ENCODE measurements at regions not wholly inside any gene's neighbourhood (a gene's known extent, or its start where the extent isn't known, plus 50 kb on each side); places are given as distances from the start of the nearest gene placed in this dataset.
"Not testable (repeated sequence)": the region's sequence is repeated elsewhere in the genome, so short reads cannot be mapped to it uniquely, and the experiment has no call there.

DNA sequence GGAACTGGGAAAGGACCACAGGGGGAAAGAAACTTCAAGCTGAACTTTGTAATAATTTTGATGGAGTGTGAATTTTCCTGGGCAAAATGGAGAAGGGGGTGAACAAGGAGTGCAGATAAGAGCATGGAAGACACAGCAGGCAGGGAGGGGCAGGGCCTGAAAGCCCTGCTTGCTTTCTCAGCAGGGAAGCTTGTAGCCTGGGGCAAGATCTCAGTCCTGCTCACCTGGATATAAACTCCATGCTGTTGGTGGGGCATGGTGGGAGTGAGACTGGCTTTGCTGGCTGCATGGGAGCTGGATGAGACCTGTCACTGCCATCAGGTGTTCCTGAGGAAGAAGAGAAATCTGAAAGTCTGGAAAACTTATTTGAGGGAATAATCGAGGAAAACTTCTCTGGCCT, 58.7 kb upstream of the RC3H1 start:
- TF ChIP-seq POLR2AphosphoS5 (IDR thresholded peaks at IDR 0.05) (no peak), POLR2A (IDR thresholded peaks at IDR 0.05) (no peak)
- TF ChIP-seq, protein P1, sequence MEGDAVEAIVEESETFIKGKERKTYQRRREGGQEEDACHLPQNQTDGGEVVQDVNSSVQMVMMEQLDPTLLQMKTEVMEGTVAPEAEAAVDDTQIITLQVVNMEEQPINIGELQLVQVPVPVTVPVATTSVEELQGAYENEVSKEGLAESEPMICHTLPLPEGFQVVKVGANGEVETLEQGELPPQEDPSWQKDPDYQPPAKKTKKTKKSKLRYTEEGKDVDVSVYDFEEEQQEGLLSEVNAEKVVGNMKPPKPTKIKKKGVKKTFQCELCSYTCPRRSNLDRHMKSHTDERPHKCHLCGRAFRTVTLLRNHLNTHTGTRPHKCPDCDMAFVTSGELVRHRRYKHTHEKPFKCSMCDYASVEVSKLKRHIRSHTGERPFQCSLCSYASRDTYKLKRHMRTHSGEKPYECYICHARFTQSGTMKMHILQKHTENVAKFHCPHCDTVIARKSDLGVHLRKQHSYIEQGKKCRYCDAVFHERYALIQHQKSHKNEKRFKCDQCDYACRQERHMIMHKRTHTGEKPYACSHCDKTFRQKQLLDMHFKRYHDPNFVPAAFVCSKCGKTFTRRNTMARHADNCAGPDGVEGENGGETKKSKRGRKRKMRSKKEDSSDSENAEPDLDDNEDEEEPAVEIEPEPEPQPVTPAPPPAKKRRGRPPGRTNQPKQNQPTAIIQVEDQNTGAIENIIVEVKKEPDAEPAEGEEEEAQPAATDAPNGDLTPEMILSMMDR (IDR thresholded peaks at IDR 0.05), result no peak
- intact Hi-C loops (cut with DNase I), result no loop called here
- Histone ChIP-seq H3K4me3 (no peak overlapping the region), H3K9me3 (no peaks in the 10 kb centered on the region), H3K36me3 (no peaks in the 10 kb centered on the region), H3K27me3 (replicated peaks; ENCODE audit: insufficient read depth) (no peaks in the 10 kb centered on the region), H3K4me1 (replicated peaks) (no peaks in the 10 kb centered on the region), H3K27ac (no peak overlapping the region)
- no peak for DNase-seq (ENCODE audit: low spot score)
- WGBS, result 75% methylated on average over 1 of the region's 1 CpG

DNA sequence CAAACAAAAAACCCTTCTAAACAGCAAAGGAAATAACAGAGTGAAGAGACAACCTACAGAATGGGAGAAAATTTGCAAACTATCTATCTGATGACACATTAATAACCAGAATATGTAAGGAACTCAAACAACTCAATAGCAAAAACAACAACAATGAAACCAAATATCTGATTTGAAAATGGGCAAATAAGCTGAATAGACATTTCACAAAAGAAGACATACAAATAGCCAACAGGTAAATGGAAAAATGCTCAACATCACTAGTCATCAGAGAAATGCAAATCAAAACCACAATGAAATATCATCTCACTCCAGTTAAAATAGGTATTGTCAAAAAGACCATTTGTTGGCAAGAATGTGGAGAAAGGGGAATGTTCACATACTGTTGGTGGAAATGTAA, 57.6 kb upstream of the RC3H1 start:
- no peak for DNase-seq (ENCODE audit: low spot score)
- intact Hi-C loops (cut with DNase I), result loop anchor here (10.0 kb wide), 2 partner anchors 105 to 655 kb away; no protein-coding TSS in a partner anchor
- Histone ChIP-seq H3K9me3 (no peaks in the 10 kb centered on the region), H3K27ac (no peak overlapping the region), H3K36me3 (no peaks in the 10 kb centered on the region), H3K4me3 (no peak overlapping the region), H3K27me3 (replicated peaks; ENCODE audit: insufficient read depth) (no peaks in the 10 kb centered on the region), H3K4me1 (replicated peaks) (no peaks in the 10 kb centered on the region)
- TF ChIP-seq POLR2A (IDR thresholded peaks at IDR 0.05), result no peak
- TF ChIP-seq, protein P1 (IDR thresholded peaks at IDR 0.05), result no peak
- no peak for TF ChIP-seq POLR2AphosphoS5 (IDR thresholded peaks at IDR 0.05)

DNA sequence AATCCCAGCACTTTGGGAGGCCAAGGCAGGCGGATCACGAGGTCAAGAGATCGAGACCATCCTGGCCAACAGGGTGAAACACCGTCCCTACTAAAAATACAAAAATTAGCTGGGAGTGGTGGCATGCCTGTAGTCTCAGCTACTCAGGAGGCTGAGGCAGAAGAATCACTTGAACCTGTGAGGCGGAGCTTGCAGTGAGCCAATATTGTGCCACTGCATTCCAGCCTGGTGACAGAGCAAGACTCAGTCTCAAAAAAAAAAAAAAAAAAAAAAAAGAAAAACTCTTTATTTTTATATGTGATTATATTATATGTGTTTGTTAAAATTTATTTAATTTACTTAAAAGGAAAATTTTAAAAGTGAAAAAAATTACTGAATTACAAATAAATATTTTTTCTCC, 56.8 kb upstream of the RC3H1 start:
- not testable (repeated sequence) for H3K27ac ChIP-seq; DNase-seq (ENCODE audit: low spot score); H3K4me1 ChIP-seq (replicated peaks); H3K36me3 ChIP-seq; H3K27me3 ChIP-seq (replicated peaks; ENCODE audit: insufficient read depth); H3K9me3 ChIP-seq; H3K4me3 ChIP-seq
- intact Hi-C loops (cut with DNase I), result loop anchor here (10.0 kb wide), 2 partner anchors 104 to 654 kb away; no protein-coding TSS in a partner anchor
- WGBS, result 98% methylated on average over 5 of the region's 5 CpGs

DNA sequence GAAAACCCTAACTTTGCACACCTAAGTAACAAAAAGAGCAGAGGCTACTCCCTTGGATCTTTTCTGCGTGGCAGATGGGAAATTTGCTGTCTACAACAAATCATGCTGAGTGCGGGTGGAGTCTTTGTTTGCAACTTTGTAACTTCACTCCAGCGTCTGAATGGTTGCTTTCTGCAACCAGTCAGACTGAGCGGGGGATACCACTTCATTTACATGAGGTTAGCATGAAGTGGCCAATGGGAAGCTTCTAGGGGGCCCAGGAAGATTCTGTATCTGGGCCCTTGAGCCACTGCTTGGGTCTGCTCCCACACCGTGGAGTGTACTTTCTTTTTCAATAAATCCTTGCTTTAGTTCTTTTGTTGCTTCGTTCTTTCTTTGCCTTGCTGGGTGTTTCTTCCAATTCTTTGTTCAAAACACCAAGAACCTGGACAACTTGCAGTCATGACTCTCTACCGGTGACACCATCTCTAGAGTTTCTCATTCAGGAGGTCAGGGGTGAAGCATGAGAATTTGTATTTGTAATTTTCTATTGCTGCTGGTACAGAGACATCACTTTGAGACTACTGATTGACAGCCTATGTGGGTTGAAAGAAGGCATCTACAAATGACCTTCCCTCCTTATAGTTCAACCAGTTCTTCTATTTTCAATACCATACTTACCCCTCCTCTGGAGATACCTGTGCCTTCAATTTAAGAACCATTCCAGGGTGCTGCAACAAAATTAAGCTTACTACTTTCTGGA, 55.8 kb upstream of the RC3H1 start:
- WGBS, result 53% methylated on average over 7 of the region's 7 CpGs
- TF ChIP-seq POLR2AphosphoS5 (IDR thresholded peaks at IDR 0.05) (no peak), POLR2A (IDR thresholded peaks at IDR 0.05) (no peak)
- TF ChIP-seq, protein P1 (IDR thresholded peaks at IDR 0.05), result no peak
- no peak for DNase-seq (ENCODE audit: low spot score)

DNA sequence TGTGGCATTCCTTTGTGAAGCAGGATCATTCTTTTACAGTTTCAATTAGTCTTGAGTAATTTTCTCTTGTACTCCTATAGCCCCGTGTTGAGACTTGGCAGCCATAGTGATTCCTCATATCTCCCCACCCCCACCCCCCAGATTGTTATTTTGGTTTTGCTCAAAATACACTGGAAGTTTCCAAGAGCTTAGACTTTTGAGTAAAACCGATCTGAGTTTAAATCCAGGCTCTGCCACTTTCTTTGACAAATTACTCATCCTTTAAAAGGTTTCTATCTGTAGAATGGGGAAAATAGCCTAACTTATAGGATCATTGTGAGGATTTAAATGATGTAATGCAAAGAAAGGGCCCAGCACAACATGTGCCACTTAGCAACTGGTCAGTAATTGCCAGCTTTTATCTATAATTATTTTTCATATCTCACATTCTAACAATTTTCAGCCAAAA, 53.1 kb upstream of the RC3H1 start:
- WGBS, result 30% methylated on average over 2 of the region's 2 CpGs
- DNase-seq (ENCODE audit: low spot score), result no peak
- Histone ChIP-seq H3K4me3 (no peak overlapping the region), H3K4me1 (replicated peaks) (no peaks in the 10 kb centered on the region), H3K27me3 (replicated peaks; ENCODE audit: insufficient read depth) (no peaks in the 10 kb centered on the region), H3K9me3 (no peaks in the 10 kb centered on the region), H3K36me3 (no peaks in the 10 kb centered on the region), H3K27ac (no peak overlapping the region)
- no peak for TF ChIP-seq POLR2AphosphoS5 (IDR thresholded peaks at IDR 0.05)
- TF ChIP-seq, protein P1 (IDR thresholded peaks at IDR 0.05), result no peak
- no peak for TF ChIP-seq POLR2A (IDR thresholded peaks at IDR 0.05)
- intact Hi-C loops (cut with DNase I), result loop anchor here (10.0 kb wide), 2 partner anchors 100 to 650 kb away; no protein-coding TSS in a partner anchor

More for the DNA sequence above, 55.8 kb upstream of the RC3H1 start:
- Histone ChIP-seq H3K27ac (no peak overlapping the region), H3K4me3 (no peak overlapping the region), H3K27me3 (replicated peaks; ENCODE audit: insufficient read depth) (no peaks in the 10 kb centered on the region), H3K9me3 (no peaks in the 10 kb centered on the region), H3K4me1 (replicated peaks) (no peaks in the 10 kb centered on the region), H3K36me3 (no peaks in the 10 kb centered on the region)
- intact Hi-C loops (cut with DNase I), result loop anchor here (10.0 kb wide), 2 partner anchors 103 to 653 kb away; no protein-coding TSS in a partner anchor
